Parathyroid adenoma (tissue), 2 donors: ENCODE measurements at regions not wholly inside any gene's neighbourhood (a gene's known extent, or its start where the extent isn't known, plus 50 kb on each side); places are given as distances from the start of the nearest gene placed in this dataset.

ENCODE experiments used
- H2AFZ ChIP-seq: fragments of 300-600 bp; sonication (generic); one replicate; pipeline ENCODE4 v1.7.0; 2017; ENCODE audit warnings: antibody characterized with exemption, mild to moderate bottlenecking
- H3K27ac ChIP-seq: fragments of 300-600 bp; sonication (generic); one replicate; pipeline ENCODE4 v1.7.0; 2017
- H3K27me3 ChIP-seq: fragments of 300-600 bp; sonication (generic); one replicate; pipeline ENCODE4 v1.7.0; 2017; ENCODE audit warnings: low read length; ENCODE audit not compliant: control insufficient read depth, insufficient read depth
- H3K36me3 ChIP-seq: fragments of 300-600 bp; sonication (generic); one replicate; pipeline ENCODE4 v1.7.0; 2017; ENCODE audit warnings: low read length; ENCODE audit not compliant: control insufficient read depth, insufficient read depth
- H3K4me1 ChIP-seq: fragments of 300-600 bp; sonication (generic); one replicate; pipeline ENCODE4 v1.7.0; 2017; ENCODE audit warnings: control low read depth
- H3K4me2 ChIP-seq: fragments of 300-600 bp; sonication (generic); one replicate; pipeline ENCODE4 v1.7.0; 2017; ENCODE audit warnings: low read length
- H3K4me3 ChIP-seq: fragments of 300-600 bp; sonication (generic); one replicate; pipeline ENCODE4 v1.7.0; 2017; ENCODE audit warnings: low read depth, low read length
- H3K79me2 ChIP-seq: fragments of 300-600 bp; sonication (generic); one replicate; pipeline ENCODE4 v1.7.0; 2017; ENCODE audit warnings: control low read depth
- H3K9ac ChIP-seq: fragments of 300-600 bp; sonication (generic); one replicate; pipeline ENCODE4 v1.7.0; 2017; ENCODE audit warnings: mild to moderate bottlenecking
- H3K9me3 ChIP-seq: fragments of 300-600 bp; sonication (generic); one replicate; pipeline ENCODE4 v1.7.0; 2017; ENCODE audit warnings: low read length; ENCODE audit not compliant: control insufficient read depth
- CTCF ChIP-seq: fragments of 300-600 bp; sonication (generic); IDR thresholded peaks from one replicate; pipeline ENCODE4 v1.7.0; 2017; ENCODE audit warnings: antibody characterized with exemption, mild to moderate bottlenecking
- donor health status: primary hyperparathyroidism.

- Histone ChIP-seq H3K27ac (no peak overlapping the region), H3K4me1 (peaks cover 2% of the 10 kb centered on the region), H3K4me2 (no peak overlapping the region), H3K79me2 (no peaks in the 10 kb centered on the region), H3K9ac (no peak overlapping the region), H3K4me3 (no peak overlapping the region), H3K27me3 (no peaks in the 10 kb centered on the region), H2AFZ (no peak overlapping the region), H3K36me3 (no peaks in the 10 kb centered on the region), H3K9me3 (no peaks in the 10 kb centered on the region)
- no peak for TF ChIP-seq CTCF
Observed at GRCh38 chr7:155192961-155193640, 104.6 kb upstream of the INSIG1 start.

- H3K9ac ChIP-seq, result no peak overlapping the region
- H3K9me3 ChIP-seq, result no peaks in the 10 kb centered on the region
- no peaks in the 10 kb centered on the region for H3K36me3 ChIP-seq
- no peak overlapping the region for H3K4me3 ChIP-seq
- H3K27ac ChIP-seq, result no peak overlapping the region
- H3K4me1 ChIP-seq, result peaks cover 2% of the 10 kb centered on the region
- no peak overlapping the region for H2AFZ ChIP-seq
- no peaks in the 10 kb centered on the region for H3K79me2 ChIP-seq
- H3K27me3 ChIP-seq, result no peaks in the 10 kb centered on the region
- H3K4me2 ChIP-seq, result no peak overlapping the region
- no peak for TF ChIP-seq CTCF
Observed at GRCh38 chr7:155193716-155194115, 104.0 kb upstream of the INSIG1 start.

GRCh38 chr7:155194382-155195140, 103.1 kb upstream of the INSIG1 start:
- Histone ChIP-seq H3K4me2 (no peak overlapping the region), H2AFZ (no peak overlapping the region), H3K4me3 (no peak overlapping the region), H3K9ac (no peak overlapping the region), H3K79me2 (no peaks in the 10 kb centered on the region), H3K4me1 (peaks cover 2% of the 10 kb centered on the region), H3K36me3 (no peaks in the 10 kb centered on the region), H3K27me3 (no peaks in the 10 kb centered on the region), H3K27ac (no peak overlapping the region), H3K9me3 (no peaks in the 10 kb centered on the region)
- no peak for TF ChIP-seq CTCF

GRCh38 chr7:155195939-155196523, 101.6 kb upstream of the INSIG1 start:
- Histone ChIP-seq H3K4me3 (no peak overlapping the region), H3K4me2 (no peak overlapping the region), H3K27me3 (no peaks in the 10 kb centered on the region), H3K9me3 (no peaks in the 10 kb centered on the region), H2AFZ (no peak overlapping the region), H3K4me1 (no peaks in the 10 kb centered on the region), H3K79me2 (no peaks in the 10 kb centered on the region), H3K36me3 (no peaks in the 10 kb centered on the region), H3K27ac (no peak overlapping the region), H3K9ac (no peak overlapping the region)
- TF ChIP-seq CTCF, result no peak
